ENCODE measurements at regions not wholly inside any gene's neighbourhood (a gene's known extent, or its start where the extent isn't known, plus 50 kb on each side); places are given as distances from the start of the nearest gene placed in this dataset.

GRCh38 chr3:176426371-176426770, 770.9 kb downstream of the TBL1XR1 start:
- no peak for TF ChIP-seq EZH2phosphoT487 (IDR thresholded peaks at IDR 0.05; ENCODE audit: insufficient read depth, low read depth)
- TF ChIP-seq EZH2 (IDR thresholded peaks at IDR 0.05; ENCODE audit: insufficient read depth, poor library complexity, severe bottlenecking): no peak
